ENCODE measurements at regions not wholly inside any gene's neighbourhood (a gene's known extent, or its start where the extent isn't known, plus 50 kb on each side); places are given as distances from the start of the nearest gene placed in this dataset.

GRCh38 chr12:67911275-67911600 is 78.0 kb upstream of the IFNG-AS1 start:
- DNase-seq (ENCODE audit: insufficient read length, low spot score) (no peak), FAIRE-seq (no peak)

GRCh38 chr12:67911789-67912188 is 77.5 kb upstream of the IFNG-AS1 start:
- DNase-seq (ENCODE audit: insufficient read length, low spot score) (no peak), FAIRE-seq (no peak)
- no peak for TF ChIP-seq CTCF (IDR thresholded peaks at IDR 0.05; ENCODE audit: insufficient read depth, missing control alignments)

More at GRCh38 chr12:67911275-67911600, 78.0 kb upstream of the IFNG-AS1 start:
- TF ChIP-seq CTCF (IDR thresholded peaks at IDR 0.05; ENCODE audit: insufficient read depth, missing control alignments): no peak

- FAIRE-seq (no peak), DNase-seq (ENCODE audit: insufficient read length, low spot score) (no peak)
- TF ChIP-seq CTCF (IDR thresholded peaks at IDR 0.05; ENCODE audit: insufficient read depth, missing control alignments): no peak
These were observed 73.9 kb upstream of the IFNG-AS1 start for GRCh38 chr12:67915335-67915851.

GRCh38 chr12:67916266-67916970 is 72.8 kb upstream of the IFNG-AS1 start:
- TF ChIP-seq CTCF (IDR thresholded peaks at IDR 0.05; ENCODE audit: insufficient read depth, missing control alignments): no peak
- no peak for FAIRE-seq
- no peak for DNase-seq (ENCODE audit: insufficient read length, low spot score)

GRCh38 chr12:67917811-67918210 is 71.4 kb upstream of the IFNG-AS1 start:
- FAIRE-seq (no peak), DNase-seq (ENCODE audit: insufficient read length, low spot score) (no peak)
- TF ChIP-seq CTCF (IDR thresholded peaks at IDR 0.05; ENCODE audit: insufficient read depth, missing control alignments): no peak

- FAIRE-seq (no peak), DNase-seq (ENCODE audit: insufficient read length, low spot score) (no peak)
- TF ChIP-seq CTCF (IDR thresholded peaks at IDR 0.05; ENCODE audit: insufficient read depth, missing control alignments): no peak
These were observed 70.8 kb upstream of the IFNG-AS1 start for GRCh38 chr12:67918441-67918840.

GRCh38 chr12:67919406-67919805 is 69.8 kb upstream of the IFNG-AS1 start:
- no peak for DNase-seq (ENCODE audit: insufficient read length, low spot score)
- TF ChIP-seq CTCF (IDR thresholded peaks at IDR 0.05; ENCODE audit: insufficient read depth, missing control alignments): no peak
- FAIRE-seq: no peak

Measured in D721Med (cell line).